ENCODE measurements at regions not wholly inside any gene's neighbourhood (a gene's known extent, or its start where the extent isn't known, plus 50 kb on each side); places are given as distances from the start of the nearest gene placed in this dataset.

DNA sequence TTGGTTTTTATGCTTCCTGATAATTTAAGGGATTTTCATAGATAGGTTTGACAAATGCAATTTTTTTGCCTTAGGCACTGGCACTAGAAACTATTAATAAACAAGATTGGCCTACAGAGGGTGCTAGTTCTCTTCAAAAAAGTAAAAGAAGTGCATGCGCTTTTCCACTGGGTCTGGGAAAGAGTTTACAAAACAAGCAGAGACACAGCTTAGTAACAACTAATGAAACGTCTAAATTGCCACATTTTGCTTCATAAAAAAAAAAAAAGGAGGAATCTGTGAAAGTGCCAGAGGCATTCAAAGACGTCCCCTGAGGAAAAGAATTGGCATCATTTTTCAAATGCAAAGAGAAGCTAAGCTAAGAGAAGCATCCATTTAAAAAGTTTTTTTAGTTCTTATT, 58.3 kb upstream of the EEA1 start:
- H3K9me3 ChIP-seq (ENCODE audit: control insufficient read depth, low read length), result no peaks in the 10 kb centered on the region
- H3K27ac ChIP-seq (ENCODE audit: low read length), result no peak overlapping the region
- no peak for DNase-seq
- WGBS, result under 1% methylated on average over 3 of the region's 3 CpGs
- H3K27me3 ChIP-seq (ENCODE audit: control insufficient read depth, insufficient read depth), result no peaks in the 10 kb centered on the region
- ATAC-seq, result peak; percentile 84 to 89
- intact Hi-C loops (cut with DNase I), result loop anchor here (2.0 to 10.0 kb wide), 4 partner anchors 407 to 437 kb away; no protein-coding TSS in a partner anchor
- H3K4me3 ChIP-seq (ENCODE audit: low read length), result no peak overlapping the region
- H3K4me1 ChIP-seq (ENCODE audit: control insufficient read depth, insufficient read depth, low read length), result peaks cover 3% of the 10 kb centered on the region

- peak in 2 of 3 donors; percentile 48 to 53 for DNase-seq
- no peaks in the 10 kb centered on the region for H3K27me3 ChIP-seq (ENCODE audit: control insufficient read depth, insufficient read depth)
- intact Hi-C loops (cut with DNase I), result loop anchor here (2.0 to 10.0 kb wide), 4 partner anchors 407 to 437 kb away; no protein-coding TSS in a partner anchor
- WGBS, result 85% methylated on average over 4 of the region's 4 CpGs
- peak overlapping the region; percentile 71 for H3K27ac ChIP-seq (ENCODE audit: low read length)
- H3K4me1 ChIP-seq (ENCODE audit: control insufficient read depth, insufficient read depth, low read length), result peaks cover 3% of the 10 kb centered on the region
- H3K9me3 ChIP-seq (ENCODE audit: control insufficient read depth, low read length), result no peaks in the 10 kb centered on the region
- peak; percentile 61 for ATAC-seq
- H3K4me3 ChIP-seq (ENCODE audit: low read length), result no peak overlapping the region
Measured at GRCh38 chr12:92987846-92988621, 58.9 kb upstream of the EEA1 start.

- H3K9me3 ChIP-seq (ENCODE audit: control insufficient read depth, low read length), result no peaks in the 10 kb centered on the region
- DNase-seq (no peak), ATAC-seq (peak in 1 of 2 donors; percentile 52)
- 35% methylated on average over 1 of the region's 1 CpG for WGBS
- peaks cover 3% of the 10 kb centered on the region for H3K4me1 ChIP-seq (ENCODE audit: control insufficient read depth, insufficient read depth, low read length)
- intact Hi-C loops (cut with DNase I), result loop anchor here in 3 of 4 donors (5.0 to 10.0 kb wide), 3 partner anchors 406 to 436 kb away; no protein-coding TSS in a partner anchor
- H3K27me3 ChIP-seq (ENCODE audit: control insufficient read depth, insufficient read depth), result no peaks in the 10 kb centered on the region
- H3K27ac ChIP-seq (ENCODE audit: low read length), result no peak overlapping the region
- no peak overlapping the region for H3K4me3 ChIP-seq (ENCODE audit: low read length)
Measured at GRCh38 chr12:92988622-92989130, 59.6 kb upstream of the EEA1 start.

GRCh38 chr12:92989715-92990484, 60.8 kb upstream of the EEA1 start:
- ATAC-seq (no peak), DNase-seq (no peak)
- H3K27ac ChIP-seq (ENCODE audit: low read length), result no peak overlapping the region
- WGBS, result 82% methylated on average over 3 of the region's 3 CpGs
- intact Hi-C loops (cut with DNase I), result loop anchor here in 3 of 4 donors (5.0 to 10.0 kb wide), 3 partner anchors 405 to 435 kb away; no protein-coding TSS in a partner anchor
- no peak overlapping the region for H3K4me3 ChIP-seq (ENCODE audit: low read length)
- H3K4me1 ChIP-seq (ENCODE audit: control insufficient read depth, insufficient read depth, low read length), result peaks cover 3% of the 10 kb centered on the region
- H3K9me3 ChIP-seq (ENCODE audit: control insufficient read depth, low read length), result no peaks in the 10 kb centered on the region
- no peaks in the 10 kb centered on the region for H3K27me3 ChIP-seq (ENCODE audit: control insufficient read depth, insufficient read depth)

GRCh38 chr12:92991134-92991533, 62.0 kb upstream of the EEA1 start:
- no peak for DNase-seq
- H3K4me1 ChIP-seq (ENCODE audit: control insufficient read depth, insufficient read depth, low read length), result peaks cover 3% of the 10 kb centered on the region
- no peaks in the 10 kb centered on the region for H3K27me3 ChIP-seq (ENCODE audit: control insufficient read depth, insufficient read depth)
- 89% methylated on average over 3 of the region's 3 CpGs for WGBS
- intact Hi-C loops (cut with DNase I), result no loop called here
- no peak overlapping the region for H3K4me3 ChIP-seq (ENCODE audit: low read length)
- ATAC-seq, result no peak
- H3K27ac ChIP-seq (ENCODE audit: low read length), result no peak overlapping the region
- H3K9me3 ChIP-seq (ENCODE audit: control insufficient read depth, low read length), result no peaks in the 10 kb centered on the region

- no peak for DNase-seq
- no peak for ATAC-seq
- H3K27me3 ChIP-seq (ENCODE audit: control insufficient read depth, insufficient read depth), result no peaks in the 10 kb centered on the region
- H3K4me1 ChIP-seq (ENCODE audit: control insufficient read depth, insufficient read depth, low read length), result peaks cover 3% of the 10 kb centered on the region
- intact Hi-C loops (cut with DNase I), result no loop called here
- H3K27ac ChIP-seq (ENCODE audit: low read length), result no peak overlapping the region
- no peaks in the 10 kb centered on the region for H3K9me3 ChIP-seq (ENCODE audit: control insufficient read depth, low read length)
- H3K4me3 ChIP-seq (ENCODE audit: low read length), result no peak overlapping the region
Measured at GRCh38 chr12:92992041-92992440, 62.9 kb upstream of the EEA1 start.

GRCh38 chr12:92993259-92993658, 64.2 kb upstream of the EEA1 start:
- intact Hi-C loops (cut with DNase I), result no loop called here
- no peaks in the 10 kb centered on the region for H3K4me1 ChIP-seq (ENCODE audit: control insufficient read depth, insufficient read depth, low read length)
- WGBS, result 84% methylated on average over 1 of the region's 1 CpG
- no peak overlapping the region for H3K27ac ChIP-seq (ENCODE audit: low read length)
- H3K27me3 ChIP-seq (ENCODE audit: control insufficient read depth, insufficient read depth), result no peaks in the 10 kb centered on the region
- H3K9me3 ChIP-seq (ENCODE audit: control insufficient read depth, low read length), result no peaks in the 10 kb centered on the region
- ATAC-seq (no peak), DNase-seq (no peak)
- no peak overlapping the region for H3K4me3 ChIP-seq (ENCODE audit: low read length)

DNA sequence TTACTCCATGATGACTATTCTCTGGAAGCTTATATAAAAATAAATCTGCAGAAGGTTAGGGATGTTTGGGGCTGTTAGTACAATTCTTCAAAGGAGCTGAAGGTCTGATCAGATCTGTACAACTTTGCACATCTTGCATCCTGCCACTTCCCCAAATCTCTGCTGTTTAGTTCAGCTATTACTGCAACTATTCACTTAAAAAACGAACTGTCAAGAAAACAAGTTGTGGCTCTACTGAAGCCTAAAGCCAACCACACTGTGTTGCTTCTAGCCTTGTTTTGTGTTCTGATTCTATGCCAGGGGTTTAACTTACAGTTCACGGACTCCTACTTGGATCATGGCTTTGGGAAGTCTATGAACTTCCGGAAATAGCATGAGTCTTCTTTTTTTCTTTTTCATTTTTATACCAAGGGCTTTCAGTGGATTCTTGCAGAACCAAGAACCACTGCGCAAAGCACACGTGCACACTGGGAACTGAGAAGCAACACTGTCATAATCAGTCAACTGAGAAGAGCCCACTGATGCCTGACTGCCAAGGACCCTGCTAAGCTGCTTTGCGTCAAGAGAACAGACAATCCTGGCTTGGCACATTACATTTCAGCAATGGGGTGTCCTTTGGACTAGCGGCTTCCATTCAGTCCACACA, 66.3 kb upstream of the EEA1 start:
- no peaks in the 10 kb centered on the region for H3K27me3 ChIP-seq (ENCODE audit: control insufficient read depth, insufficient read depth)
- H3K4me1 ChIP-seq (ENCODE audit: control insufficient read depth, insufficient read depth, low read length), result no peaks in the 10 kb centered on the region
- no peaks in the 10 kb centered on the region for H3K9me3 ChIP-seq (ENCODE audit: control insufficient read depth, low read length)
- ATAC-seq, result no peak
- 84% methylated on average over 7 of the region's 7 CpGs for WGBS
- H3K27ac ChIP-seq (ENCODE audit: low read length), result no peak overlapping the region
- intact Hi-C loops (cut with DNase I), result no loop called here
- no peak overlapping the region for H3K4me3 ChIP-seq (ENCODE audit: low read length)
- no peak for DNase-seq

DNA sequence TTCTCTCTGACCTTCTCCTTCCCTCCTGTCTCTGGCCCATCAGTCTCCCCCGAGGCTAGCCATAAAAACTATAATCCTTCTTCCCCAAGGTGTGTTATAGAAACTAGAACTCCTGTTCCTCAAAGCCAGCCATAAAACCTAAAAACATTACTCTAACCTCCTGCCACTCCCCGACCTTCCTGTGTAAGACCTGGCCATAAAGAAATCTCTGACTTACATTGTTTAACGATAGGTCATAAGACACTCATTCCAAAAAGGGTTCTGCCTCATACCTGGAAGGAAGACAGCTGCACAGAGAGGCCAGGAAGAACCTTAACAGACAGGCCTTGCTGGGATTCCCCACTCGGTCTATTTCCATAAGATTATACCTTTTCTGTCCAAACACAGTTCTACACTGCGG, 70.9 kb upstream of the EEA1 start:
- intact Hi-C loops (cut with DNase I), result no loop called here
- 92% methylated on average over 5 of the region's 5 CpGs for WGBS
- Histone ChIP-seq H3K27me3 (ENCODE audit: control insufficient read depth, insufficient read depth) (no peaks in the 10 kb centered on the region), H3K27ac (ENCODE audit: low read length) (no peak overlapping the region), H3K9me3 (ENCODE audit: control insufficient read depth, low read length) (no peaks in the 10 kb centered on the region), H3K4me1 (ENCODE audit: control insufficient read depth, insufficient read depth, low read length) (peaks cover 3% of the 10 kb centered on the region), H3K4me3 (ENCODE audit: low read length) (no peak overlapping the region)
- ATAC-seq (no peak), DNase-seq (no peak)

DNA sequence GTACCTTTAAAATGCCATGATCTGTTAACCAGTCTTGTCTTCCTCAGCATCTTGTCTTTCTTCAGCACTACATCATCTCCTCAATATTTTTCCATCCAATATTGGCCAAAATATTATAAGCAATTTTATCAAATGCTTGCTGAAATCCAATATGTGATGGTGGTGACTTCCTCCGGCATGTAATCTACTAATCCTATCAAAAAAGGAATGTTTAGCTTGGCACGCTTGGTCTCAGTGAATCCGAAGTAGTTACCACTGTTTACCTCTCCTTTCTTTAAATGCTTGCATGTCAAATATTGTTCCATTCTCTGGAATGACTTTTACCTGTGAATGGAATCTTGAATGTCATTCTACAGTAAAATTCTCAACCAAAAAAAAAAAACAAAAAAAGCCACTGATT, 72.3 kb upstream of the EEA1 start:
- WGBS, result 68% methylated on average over 3 of the region's 3 CpGs
- intact Hi-C loops (cut with DNase I), result no loop called here
- no peak for ATAC-seq
- Histone ChIP-seq H3K9me3 (ENCODE audit: control insufficient read depth, low read length) (no peaks in the 10 kb centered on the region), H3K27ac (ENCODE audit: low read length) (no peak overlapping the region), H3K4me1 (ENCODE audit: control insufficient read depth, insufficient read depth, low read length) (peaks cover 3% of the 10 kb centered on the region), H3K27me3 (ENCODE audit: control insufficient read depth, insufficient read depth) (no peaks in the 10 kb centered on the region), H3K4me3 (ENCODE audit: low read length) (no peak overlapping the region)
- no peak for DNase-seq
